ENCODE measurements at regions not wholly inside any gene's neighbourhood (a gene's known extent, or its start where the extent isn't known, plus 50 kb on each side); places are given as distances from the start of the nearest gene placed in this dataset.

- Histone ChIP-seq H2BK120ac (ENCODE audit: low read depth, low read length) (no peak overlapping the region), H2BK5ac (ENCODE audit: low read depth, low read length, poor library complexity, severe bottlenecking) (no peak overlapping the region), H2AFZ (ENCODE audit: low read depth, low read length) (no peak overlapping the region), H3K36me3 (ENCODE audit: control insufficient read depth in 1 of 2, insufficient read depth in 2 of 2, low read depth in 1 of 2, low read length in 2 of 2) (no peaks in the 10 kb centered on the region), H2BK15ac (ENCODE audit: low read depth, poor library complexity, severe bottlenecking) (no peak overlapping the region), H3K79me1 (replicated peaks; ENCODE audit: low read length, poor library complexity, severe bottlenecking) (no peaks in the 10 kb centered on the region), H3K14ac (ENCODE audit: low read length in 2 of 2) (no peak overlapping the region), H3K23ac (ENCODE audit: low read length in 2 of 2) (no peak overlapping the region), H3K27ac (ENCODE audit: low read length, poor library complexity, severe bottlenecking) (no peak overlapping the region), H3K4me1 (ENCODE audit: control insufficient read depth, insufficient read depth, low read depth, low read length) (peaks cover 7% of the 10 kb centered on the region), H3K9me3 (ENCODE audit: control insufficient read depth, low read length) (no peaks in the 10 kb centered on the region), H3K9ac (ENCODE audit: low read length) (no peak overlapping the region), H2BK12ac (ENCODE audit: low read length in 2 of 2) (no peak overlapping the region), H3K4me2 (ENCODE audit: low read length, poor library complexity, severe bottlenecking) (no peak overlapping the region), H3K27me3 (ENCODE audit: control insufficient read depth in 1 of 2, insufficient read depth in 1 of 2, low read length in 2 of 2) (peaks cover under 1 to 93% of the 10 kb centered on the region in 2 experiments), H2AK5ac (ENCODE audit: low read length, severe bottlenecking) (no peak overlapping the region), H3K4me3 (ENCODE audit: insufficient read depth in 1 of 2, low read depth in 1 of 2, low read length in 2 of 2) (no peak overlapping the region), H3K4ac (ENCODE audit: low read depth in 1 of 2, low read length in 2 of 2) (no peak overlapping the region), H3K18ac (ENCODE audit: low read depth in 1 of 2, low read length in 2 of 2) (no peak overlapping the region), H4K8ac (ENCODE audit: low read length) (no peak overlapping the region), H4K91ac (ENCODE audit: low read length) (no peak overlapping the region)
- WGBS: 93% methylated on average over 12 of the region's 12 CpGs
- no peak for DNase-seq
Observed at GRCh38 chr16:86965331-86965730, 351.9 kb downstream of the C16orf95 start.

- H3K23ac ChIP-seq (ENCODE audit: low read length in 2 of 2): no peak overlapping the region
- H3K4me1 ChIP-seq (ENCODE audit: control insufficient read depth, insufficient read depth, low read depth, low read length): peaks cover 7% of the 10 kb centered on the region
- no peak overlapping the region for H3K27ac ChIP-seq (ENCODE audit: low read length, poor library complexity, severe bottlenecking)
- peaks cover 0 to 93% of the 10 kb centered on the region in 2 experiments for H3K27me3 ChIP-seq (ENCODE audit: control insufficient read depth in 1 of 2, insufficient read depth in 1 of 2, low read length in 2 of 2)
- H2AFZ ChIP-seq (ENCODE audit: low read depth, low read length): no peak overlapping the region
- H3K9ac ChIP-seq (ENCODE audit: low read length): no peak overlapping the region
- no peaks in the 10 kb centered on the region for H3K9me3 ChIP-seq (ENCODE audit: control insufficient read depth, low read length)
- no peak overlapping the region for H3K4ac ChIP-seq (ENCODE audit: low read depth in 1 of 2, low read length in 2 of 2)
- no peak overlapping the region for H3K4me3 ChIP-seq (ENCODE audit: insufficient read depth in 1 of 2, low read depth in 1 of 2, low read length in 2 of 2)
- DNase-seq: no peak
- H3K14ac ChIP-seq (ENCODE audit: low read length in 2 of 2): no peak overlapping the region
- H2AK5ac ChIP-seq (ENCODE audit: low read length, severe bottlenecking): no peak overlapping the region
- H4K8ac ChIP-seq (ENCODE audit: low read length): no peak overlapping the region
- WGBS: 92% methylated on average over 13 of the region's 13 CpGs
- no peaks in the 10 kb centered on the region for H3K79me1 ChIP-seq (replicated peaks; ENCODE audit: low read length, poor library complexity, severe bottlenecking)
- no peak overlapping the region for H2BK15ac ChIP-seq (ENCODE audit: low read depth, poor library complexity, severe bottlenecking)
- no peak overlapping the region for H4K91ac ChIP-seq (ENCODE audit: low read length)
- H3K4me2 ChIP-seq (ENCODE audit: low read length, poor library complexity, severe bottlenecking): no peak overlapping the region
- no peak overlapping the region for H2BK12ac ChIP-seq (ENCODE audit: low read length in 2 of 2)
- no peak overlapping the region for H2BK120ac ChIP-seq (ENCODE audit: low read depth, low read length)
- H3K36me3 ChIP-seq (ENCODE audit: control insufficient read depth in 1 of 2, insufficient read depth in 2 of 2, low read depth in 1 of 2, low read length in 2 of 2): no peaks in the 10 kb centered on the region
- H3K18ac ChIP-seq (ENCODE audit: low read depth in 1 of 2, low read length in 2 of 2): no peak overlapping the region
- no peak overlapping the region for H2BK5ac ChIP-seq (ENCODE audit: low read depth, low read length, poor library complexity, severe bottlenecking)
Observed at GRCh38 chr16:86965840-86966550, 351.2 kb downstream of the C16orf95 start.

GRCh38 chr16:86966777-86967176 lies 350.4 kb downstream of the C16orf95 start:
- DNase-seq: no peak
- WGBS: 97% methylated on average over 11 of the region's 11 CpGs

GRCh38 chr16:86968866-86969265 lies 348.3 kb downstream of the C16orf95 start:
- 81% methylated on average over 13 of the region's 16 CpGs for WGBS
- H2AK5ac ChIP-seq (ENCODE audit: low read length, severe bottlenecking): no peak overlapping the region
- no peak overlapping the region for H3K23ac ChIP-seq (ENCODE audit: low read length in 2 of 2)

More at GRCh38 chr16:86966777-86967176, 350.4 kb downstream of the C16orf95 start:
- Histone ChIP-seq H3K4me2 (ENCODE audit: low read length, poor library complexity, severe bottlenecking) (no peak overlapping the region), H3K79me1 (replicated peaks; ENCODE audit: low read length, poor library complexity, severe bottlenecking) (no peaks in the 10 kb centered on the region), H3K27ac (ENCODE audit: low read length, poor library complexity, severe bottlenecking) (no peak overlapping the region), H2BK5ac (ENCODE audit: low read depth, low read length, poor library complexity, severe bottlenecking) (no peak overlapping the region), H2BK120ac (ENCODE audit: low read depth, low read length) (no peak overlapping the region), H3K4me3 (ENCODE audit: insufficient read depth in 1 of 2, low read depth in 1 of 2, low read length in 2 of 2) (no peak overlapping the region), H2AK5ac (ENCODE audit: low read length, severe bottlenecking) (no peak overlapping the region), H4K91ac (ENCODE audit: low read length) (no peak overlapping the region), H3K36me3 (ENCODE audit: control insufficient read depth in 1 of 2, insufficient read depth in 2 of 2, low read depth in 1 of 2, low read length in 2 of 2) (no peaks in the 10 kb centered on the region), H3K23ac (ENCODE audit: low read length in 2 of 2) (no peak overlapping the region), H3K27me3 (ENCODE audit: control insufficient read depth in 1 of 2, insufficient read depth in 1 of 2, low read length in 2 of 2) (peaks cover 0 to 92% of the 10 kb centered on the region in 2 experiments), H2AFZ (ENCODE audit: low read depth, low read length) (no peak overlapping the region), H3K9ac (ENCODE audit: low read length) (no peak overlapping the region), H3K18ac (ENCODE audit: low read depth in 1 of 2, low read length in 2 of 2) (no peak overlapping the region), H3K9me3 (ENCODE audit: control insufficient read depth, low read length) (peaks cover 2% of the 10 kb centered on the region), H4K8ac (ENCODE audit: low read length) (no peak overlapping the region), H3K4me1 (ENCODE audit: control insufficient read depth, insufficient read depth, low read depth, low read length) (peaks cover 7% of the 10 kb centered on the region), H2BK12ac (ENCODE audit: low read length in 2 of 2) (no peak overlapping the region), H3K14ac (ENCODE audit: low read length in 2 of 2) (no peak overlapping the region), H3K4ac (ENCODE audit: low read depth in 1 of 2, low read length in 2 of 2) (no peak overlapping the region), H2BK15ac (ENCODE audit: low read depth, poor library complexity, severe bottlenecking) (no peak overlapping the region)

More at GRCh38 chr16:86968866-86969265, 348.3 kb downstream of the C16orf95 start:
- H3K79me1 ChIP-seq (replicated peaks; ENCODE audit: low read length, poor library complexity, severe bottlenecking): no peaks in the 10 kb centered on the region
- no peak overlapping the region for H3K27ac ChIP-seq (ENCODE audit: low read length, poor library complexity, severe bottlenecking)
- H4K91ac ChIP-seq (ENCODE audit: low read length): no peak overlapping the region
- no peak overlapping the region for H3K18ac ChIP-seq (ENCODE audit: low read depth in 1 of 2, low read length in 2 of 2)
- H3K9me3 ChIP-seq (ENCODE audit: control insufficient read depth, low read length): peaks cover 4% of the 10 kb centered on the region
- H3K4me2 ChIP-seq (ENCODE audit: low read length, poor library complexity, severe bottlenecking): no peak overlapping the region
- no peak overlapping the region for H3K4ac ChIP-seq (ENCODE audit: low read depth in 1 of 2, low read length in 2 of 2)
- H2BK12ac ChIP-seq (ENCODE audit: low read length in 2 of 2): no peak overlapping the region
- H3K9ac ChIP-seq (ENCODE audit: low read length): no peak overlapping the region
- no peak overlapping the region for H4K8ac ChIP-seq (ENCODE audit: low read length)
- peaks cover 0 to 76% of the 10 kb centered on the region in 2 experiments for H3K27me3 ChIP-seq (ENCODE audit: control insufficient read depth in 1 of 2, insufficient read depth in 1 of 2, low read length in 2 of 2)
- H2AFZ ChIP-seq (ENCODE audit: low read depth, low read length): no peak overlapping the region
- H3K14ac ChIP-seq (ENCODE audit: low read length in 2 of 2): no peak overlapping the region
- peaks cover 7% of the 10 kb centered on the region for H3K4me1 ChIP-seq (ENCODE audit: control insufficient read depth, insufficient read depth, low read depth, low read length)
- H3K36me3 ChIP-seq (ENCODE audit: control insufficient read depth in 1 of 2, insufficient read depth in 2 of 2, low read depth in 1 of 2, low read length in 2 of 2): no peaks in the 10 kb centered on the region
- no peak overlapping the region for H2BK15ac ChIP-seq (ENCODE audit: low read depth, poor library complexity, severe bottlenecking)
- no peak overlapping the region for H2BK5ac ChIP-seq (ENCODE audit: low read depth, low read length, poor library complexity, severe bottlenecking)
- no peak overlapping the region for H2BK120ac ChIP-seq (ENCODE audit: low read depth, low read length)
- no peak overlapping the region for H3K4me3 ChIP-seq (ENCODE audit: insufficient read depth in 1 of 2, low read depth in 1 of 2, low read length in 2 of 2)
- no peak for DNase-seq

Data from mesenchymal stem cell (in vitro differentiated cells and primary cell).